Liver (tissue), 8 donors: ENCODE measurements at regions not wholly inside any gene's neighbourhood (a gene's known extent, or its start where the extent isn't known, plus 50 kb on each side); places are given as distances from the start of the nearest gene placed in this dataset.

Experiments used
- DNase-seq: peaks from one replicate; pipeline ENCODE4 v3.0.0-alpha.2; 2017; ENCODE audit warnings: low spot score
- H3K27ac ChIP-seq, 2 donors: one replicate each; pipeline ENCODE4 v1.7.0; 2013; ENCODE audit warnings: inconsistent platforms in 2 of 2, low read length in 2 of 2, control low read depth in 1 of 2, low read depth in 1 of 2, mild to moderate bottlenecking in 1 of 2
- H3K27me3 ChIP-seq, 4 donors: one replicate each; pipeline versions ENCODE4 v1.6.1 to v1.7.0; 2013; ENCODE audit warnings: low read length in 3 of 4, inconsistent platforms in 1 of 4, mild to moderate bottlenecking in 1 of 4, moderate library complexity in 1 of 4; ENCODE audit not compliant: control insufficient read depth in 4 of 4, insufficient read depth in 4 of 4
- H3K36me3 ChIP-seq, 4 donors: one replicate each; pipeline versions ENCODE4 v1.6.1 to v1.7.0; 2013; ENCODE audit warnings: low read length in 3 of 4, mild to moderate bottlenecking in 3 of 4, low read depth in 1 of 4, moderate library complexity in 1 of 4; ENCODE audit not compliant: control insufficient read depth in 4 of 4, insufficient read depth in 3 of 4
- H3K4me1 ChIP-seq, 4 donors: one replicate each; pipeline versions ENCODE4 v1.6.1 to v1.7.0; 2013; ENCODE audit warnings: low read length in 3 of 4, mild to moderate bottlenecking in 3 of 4, moderate library complexity in 1 of 4; ENCODE audit not compliant: control insufficient read depth in 4 of 4, insufficient read depth in 4 of 4
- H3K4me3 ChIP-seq, 3 donors: one replicate each; pipeline versions ENCODE4 v1.6.1 to v1.7.0; 2013; ENCODE audit warnings: low read length in 3 of 3, control low read depth in 1 of 3, low read depth in 1 of 3, mild to moderate bottlenecking in 1 of 3
- H3K9ac ChIP-seq, 2 donors: one replicate each; pipeline ENCODE4 v1.7.0; 2013; ENCODE audit warnings: low read length in 2 of 2, mild to moderate bottlenecking in 2 of 2, moderate library complexity in 2 of 2, control low read depth in 1 of 2, low read depth in 1 of 2
- H3K9me3 ChIP-seq, 4 donors: one replicate each; pipeline versions ENCODE4 v1.6.1 to v1.7.0; 2013; ENCODE audit warnings: low read length in 3 of 4; ENCODE audit not compliant: control insufficient read depth in 4 of 4
- ATF3 ChIP-seq: IDR thresholded peaks from 2 replicates; pipeline ENCODE4 v1.6.1; 2016; ENCODE audit warnings: antibody characterized with exemption
- EGR1 ChIP-seq, 2 donors: IDR thresholded peaks; 2 replicates each; pipeline ENCODE4 v1.6.1; 2016 to 2018; ENCODE audit warnings: antibody characterized with exemption in 2 of 2, low read depth in 2 of 2
- FOXA1 ChIP-seq: IDR thresholded peaks from 2 replicates; pipeline ENCODE4 v1.6.1; 2016; ENCODE audit warnings: antibody characterized with exemption
- FOXA2 ChIP-seq: IDR thresholded peaks from 2 replicates; pipeline ENCODE4 v1.6.1; 2016; ENCODE audit warnings: antibody characterized with exemption
- GABPA ChIP-seq, 2 donors: IDR thresholded peaks in 1 of 2; conservative IDR thresholded peaks in 1 of 2; 2 replicates each; pipeline ENCODE4 v1.6.1; 2016; ENCODE audit warnings: antibody characterized with exemption in 2 of 2, mild to moderate bottlenecking in 1 of 2, moderate library complexity in 1 of 2
- HNF4A ChIP-seq, 2 donors: conservative IDR thresholded peaks; 2 replicates each; pipeline ENCODE4 v1.6.1; 2016; ENCODE audit warnings: antibody characterized with exemption in 2 of 2, mild to moderate bottlenecking in 2 of 2
- HNF4G ChIP-seq: IDR thresholded peaks from 2 replicates; pipeline ENCODE4 v1.6.1; 2016; ENCODE audit warnings: antibody characterized with exemption
- JUND ChIP-seq, 2 donors: IDR thresholded peaks; 2 replicates each; pipeline ENCODE4 v1.6.1; 2016; ENCODE audit warnings: antibody characterized with exemption in 2 of 2
- NR2F2 ChIP-seq: IDR thresholded peaks from 2 replicates; pipeline ENCODE4 v1.6.1; 2016; ENCODE audit warnings: antibody characterized with exemption
- RAD21 ChIP-seq, 2 donors: IDR thresholded peaks; 2 replicates each; pipeline ENCODE4 v1.6.1; 2016; ENCODE audit warnings: antibody characterized with exemption in 2 of 2, mild to moderate bottlenecking in 2 of 2
- REST ChIP-seq: IDR thresholded peaks from 2 replicates; pipeline ENCODE4 v1.6.1; 2016; ENCODE audit warnings: antibody characterized with exemption, mild to moderate bottlenecking
- RXRA ChIP-seq, 2 donors: IDR thresholded peaks; 2 replicates each; pipeline ENCODE4 v1.6.1; 2017 to 2018; ENCODE audit warnings: antibody characterized with exemption in 2 of 2, mild to moderate bottlenecking in 1 of 2
- SP1 ChIP-seq: IDR thresholded peaks from 2 replicates; pipeline ENCODE4 v1.6.1; 2018; ENCODE audit warnings: antibody characterized with exemption, mild to moderate bottlenecking
- TAF1 ChIP-seq: conservative IDR thresholded peaks from 2 replicates; pipeline ENCODE4 v1.6.1; 2016; ENCODE audit warnings: antibody characterized with exemption, mild to moderate bottlenecking
- YY1 ChIP-seq: IDR thresholded peaks from 2 replicates; pipeline ENCODE4 v1.6.1; 2016; ENCODE audit warnings: antibody characterized with exemption, mild to moderate bottlenecking
- ZBTB33 ChIP-seq: IDR thresholded peaks from 2 replicates; pipeline ENCODE4 v1.6.1; 2016; ENCODE audit warnings: antibody characterized with exemption
- WGBS: extraction: QIAGEN DNeasy Blood & Tissue Kit; methylation state at CpG from one replicate; pipeline ENCODE4 v1.1.7; 2013; 5-methylcytosine and 5-hydroxymethylcytosine counted together
- TF ChIP-seq, protein P1 (sequence below): IDR thresholded peaks from 2 replicates; pipeline ENCODE4 v1.6.1; 2016; ENCODE audit warnings: antibody characterized with exemption
- TF ChIP-seq, protein P2 (sequence below): fragments of 150-350 bp; IDR thresholded peaks from 2 replicates; pipeline ENCODE4 v1.5.1; 2017; ENCODE audit warnings: improper control_type of control experiment, low read depth, low read length; ENCODE audit not compliant: missing input control
- donor health status: healthy.
- donor health status: healthy.
- donor health status: healthy.
- donor health status: healthy.
- donor health status: healthy.

DNA sequence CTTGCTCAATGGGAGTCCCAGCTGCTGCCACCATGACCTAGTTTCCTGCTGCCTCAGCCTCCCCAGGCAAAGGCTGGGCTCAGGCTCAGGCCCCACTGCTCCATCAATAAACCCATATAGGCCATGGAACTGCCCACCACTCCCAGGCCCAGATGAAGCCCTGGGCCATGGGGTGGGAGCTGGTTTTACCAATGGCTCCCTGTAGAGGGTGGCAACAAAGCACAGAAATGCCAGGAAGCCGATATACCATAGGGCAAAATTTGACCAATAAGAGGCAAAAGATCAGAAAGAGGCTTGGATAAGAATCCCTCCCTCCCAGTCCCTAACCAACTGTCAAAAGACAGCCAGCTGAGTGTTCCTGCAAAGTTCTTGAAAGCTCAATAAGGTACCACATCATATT lies 101.8 kb upstream of the DOCK1 start:
- 79% methylated on average over 1 of the region's 1 CpG for WGBS
- peaks cover 0 to 1% (median 0%) of the 10 kb centered on the region in 4 donors for H3K4me1 ChIP-seq
- TF ChIP-seq TAF1: no peak
- TF ChIP-seq REST: no peak
- TF ChIP-seq HNF4G: no peak
- no peak for TF ChIP-seq RAD21 (IDR thresholded peaks at IDR 0.05)
- TF ChIP-seq, protein P1, sequence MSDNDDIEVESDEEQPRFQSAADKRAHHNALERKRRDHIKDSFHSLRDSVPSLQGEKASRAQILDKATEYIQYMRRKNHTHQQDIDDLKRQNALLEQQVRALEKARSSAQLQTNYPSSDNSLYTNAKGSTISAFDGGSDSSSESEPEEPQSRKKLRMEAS: no peak
- no peak for TF ChIP-seq RXRA (IDR thresholded peaks at IDR 0.05)
- TF ChIP-seq SP1: no peak
- TF ChIP-seq NR2F2: no peak
- TF ChIP-seq EGR1 (IDR thresholded peaks at IDR 0.05; ENCODE audit: low read depth in 2 of 2): no peak
- no peak for TF ChIP-seq HNF4A (conservative IDR thresholded peaks at IDR 0.05)
- TF ChIP-seq, protein P2, sequence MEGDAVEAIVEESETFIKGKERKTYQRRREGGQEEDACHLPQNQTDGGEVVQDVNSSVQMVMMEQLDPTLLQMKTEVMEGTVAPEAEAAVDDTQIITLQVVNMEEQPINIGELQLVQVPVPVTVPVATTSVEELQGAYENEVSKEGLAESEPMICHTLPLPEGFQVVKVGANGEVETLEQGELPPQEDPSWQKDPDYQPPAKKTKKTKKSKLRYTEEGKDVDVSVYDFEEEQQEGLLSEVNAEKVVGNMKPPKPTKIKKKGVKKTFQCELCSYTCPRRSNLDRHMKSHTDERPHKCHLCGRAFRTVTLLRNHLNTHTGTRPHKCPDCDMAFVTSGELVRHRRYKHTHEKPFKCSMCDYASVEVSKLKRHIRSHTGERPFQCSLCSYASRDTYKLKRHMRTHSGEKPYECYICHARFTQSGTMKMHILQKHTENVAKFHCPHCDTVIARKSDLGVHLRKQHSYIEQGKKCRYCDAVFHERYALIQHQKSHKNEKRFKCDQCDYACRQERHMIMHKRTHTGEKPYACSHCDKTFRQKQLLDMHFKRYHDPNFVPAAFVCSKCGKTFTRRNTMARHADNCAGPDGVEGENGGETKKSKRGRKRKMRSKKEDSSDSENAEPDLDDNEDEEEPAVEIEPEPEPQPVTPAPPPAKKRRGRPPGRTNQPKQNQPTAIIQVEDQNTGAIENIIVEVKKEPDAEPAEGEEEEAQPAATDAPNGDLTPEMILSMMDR: no peak
- H3K9ac ChIP-seq: no peak overlapping the region
- no peaks in the 10 kb centered on the region for H3K36me3 ChIP-seq
- no peaks in the 10 kb centered on the region for H3K27me3 ChIP-seq
- no peak overlapping the region for H3K4me3 ChIP-seq
- DNase-seq: no peak
- H3K27ac ChIP-seq: no peak overlapping the region
- no peaks in the 10 kb centered on the region for H3K9me3 ChIP-seq

- 54% methylated on average over 2 of the region's 2 CpGs for WGBS
- no peaks in the 10 kb centered on the region for H3K36me3 ChIP-seq
- no peak overlapping the region for H3K9ac ChIP-seq
- no peak overlapping the region for H3K4me3 ChIP-seq
- DNase-seq: no peak
- H3K27me3 ChIP-seq: no peaks in the 10 kb centered on the region
- H3K27ac ChIP-seq: no peak overlapping the region
- no peaks in the 10 kb centered on the region for H3K9me3 ChIP-seq
- TF ChIP-seq TAF1 (no peak), ATF3 (no peak), RAD21 (IDR thresholded peaks at IDR 0.05) (no peak), ZBTB33 (no peak), RXRA (IDR thresholded peaks at IDR 0.05) (no peak), NR2F2 (no peak), YY1 (no peak), GABPA (IDR thresholded peaks at IDR 0.05 in 1 of 2, conservative IDR thresholded peaks at IDR 0.05 in 1 of 2) (no peak), HNF4A (conservative IDR thresholded peaks at IDR 0.05) (no peak), JUND (IDR thresholded peaks at IDR 0.05) (no peak), EGR1 (IDR thresholded peaks at IDR 0.05; ENCODE audit: low read depth in 2 of 2) (no peak), HNF4G (no peak), FOXA1 (no peak), REST (no peak), FOXA2 (no peak)
- TF ChIP-seq, protein P1: no peak
- TF ChIP-seq, protein P2: no peak
- peaks cover 0 to 1% (median 0%) of the 10 kb centered on the region in 4 donors for H3K4me1 ChIP-seq
These were observed 100.8 kb upstream of the DOCK1 start for GRCh38 chr10:126804396-126804795.
